Stimulated activated CD8-positive, alpha-beta memory T cell treated with anti-CD3 and anti-CD28 coated beads, Interleukin-12 subunit alpha, Interleukin-12 subunit beta, amount 100 ng/mL, for 24 hours (primary cell): ENCODE measurements at regions not wholly inside any gene's neighbourhood (a gene's known extent, or its start where the extent isn't known, plus 50 kb on each side); places are given as distances from the start of the nearest gene placed in this dataset.
A peak's percentile ranks its signal among the peaks of the same experiment; 100 is the strongest.
"Not testable (repeated sequence)": the region's sequence is repeated elsewhere in the genome, so short reads cannot be mapped to it uniquely, and the experiment has no call there.

Experiments
- DNase-seq: peaks from one replicate; pipeline ENCODE4 v3.0.0-alpha.2; 2020; ENCODE audit errors: extremely low read depth

DNA sequence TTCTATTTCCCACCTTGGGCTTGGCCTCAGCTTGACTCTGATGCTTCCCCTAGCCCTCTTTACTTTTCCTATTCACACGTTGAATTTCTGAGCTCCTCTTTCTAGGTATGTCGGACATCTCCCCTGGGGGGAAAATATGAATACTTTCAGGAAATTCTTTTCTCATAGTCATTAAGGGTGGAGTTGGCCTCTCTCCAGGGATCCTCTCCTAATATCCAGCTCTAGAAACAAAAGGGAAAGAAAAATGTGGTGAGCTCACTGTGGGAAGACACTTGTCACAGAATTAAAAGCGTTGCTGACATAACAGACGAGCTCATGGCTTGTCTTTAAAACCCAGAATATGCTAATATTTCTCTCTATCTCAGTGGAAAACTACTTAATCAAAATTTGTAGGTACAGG, 132.7 kb upstream of the MEX3C start:
- DNase-seq: no peak

DNA sequence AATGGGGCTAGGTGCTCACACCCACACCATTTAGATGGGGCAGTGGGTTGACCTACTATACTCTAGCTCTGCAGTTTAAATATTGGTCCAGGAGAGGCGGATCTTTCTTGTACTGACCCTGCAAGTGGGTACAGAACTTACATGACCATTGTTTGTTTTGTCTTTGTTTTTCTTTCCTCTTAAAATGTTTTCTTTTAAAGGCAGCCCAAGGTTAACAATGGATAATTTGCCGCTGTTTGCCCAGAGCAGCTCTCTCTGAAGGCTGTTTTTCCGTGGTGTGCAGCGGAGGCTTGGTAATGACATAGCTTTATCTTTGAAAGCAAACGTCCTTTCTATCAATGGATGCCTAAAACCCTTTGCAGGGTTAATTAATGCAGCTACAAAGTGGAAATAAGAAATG, 133.3 kb upstream of the MEX3C start:
- no peak for DNase-seq

DNA sequence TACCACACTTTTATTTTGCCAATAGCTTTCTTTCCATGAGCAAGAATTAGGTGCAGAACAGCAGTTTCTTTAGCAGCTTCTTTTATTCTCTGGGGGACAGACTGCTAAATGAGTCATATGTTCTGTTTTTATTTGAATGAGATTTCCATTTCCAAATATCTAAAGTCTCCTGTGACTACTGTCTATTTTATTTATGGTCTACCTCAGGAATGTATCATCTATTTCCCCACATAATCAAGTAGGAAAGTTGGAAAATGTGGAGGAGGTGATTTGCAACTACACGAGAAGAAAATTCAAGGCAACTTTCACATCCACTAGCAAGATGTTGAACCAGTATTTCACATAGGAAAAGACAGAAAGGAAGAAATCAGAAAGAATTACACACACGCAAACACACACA, 139.9 kb upstream of the MEX3C start:
- DNase-seq: no peak

DNA sequence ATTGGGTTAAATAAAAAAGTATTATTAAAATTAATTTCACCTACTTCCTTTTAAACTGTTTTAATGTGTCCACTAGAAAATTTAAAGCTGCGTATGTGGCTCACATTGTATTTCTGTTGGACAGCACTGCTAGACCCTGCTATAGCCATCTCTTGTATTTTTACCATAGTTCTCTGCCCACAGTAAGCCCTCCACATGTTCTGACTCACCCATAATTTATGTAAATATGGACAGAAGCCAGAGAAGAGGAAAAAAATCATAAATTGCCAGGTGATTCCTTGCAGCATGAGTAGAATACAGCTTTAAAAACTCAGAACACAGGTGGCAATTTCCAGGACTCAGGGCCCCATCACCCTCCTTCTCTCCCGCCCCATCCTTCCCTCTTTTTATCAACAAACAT, 142.4 kb upstream of the MEX3C start:
- no peak for DNase-seq

DNA sequence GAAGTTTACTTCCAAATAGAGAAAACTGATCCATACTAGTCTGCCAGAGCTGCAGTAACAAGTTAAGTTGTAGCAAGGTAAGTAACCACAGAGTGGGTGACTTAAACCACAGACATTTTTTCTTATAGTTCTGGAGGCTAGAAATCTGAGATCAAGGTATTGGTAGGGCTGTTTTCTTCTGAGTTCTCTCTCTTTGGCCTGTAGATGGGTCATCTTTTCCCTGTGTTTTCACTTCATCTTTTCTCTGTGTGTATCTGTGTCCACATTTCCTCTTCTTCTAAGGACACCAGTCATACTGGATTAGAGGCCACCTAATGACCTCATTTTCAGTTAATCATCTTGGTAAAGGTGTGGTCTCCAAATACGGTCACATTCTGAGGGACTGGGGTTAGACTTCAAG, 142.9 kb upstream of the MEX3C start:
- DNase-seq: no peak

DNA sequence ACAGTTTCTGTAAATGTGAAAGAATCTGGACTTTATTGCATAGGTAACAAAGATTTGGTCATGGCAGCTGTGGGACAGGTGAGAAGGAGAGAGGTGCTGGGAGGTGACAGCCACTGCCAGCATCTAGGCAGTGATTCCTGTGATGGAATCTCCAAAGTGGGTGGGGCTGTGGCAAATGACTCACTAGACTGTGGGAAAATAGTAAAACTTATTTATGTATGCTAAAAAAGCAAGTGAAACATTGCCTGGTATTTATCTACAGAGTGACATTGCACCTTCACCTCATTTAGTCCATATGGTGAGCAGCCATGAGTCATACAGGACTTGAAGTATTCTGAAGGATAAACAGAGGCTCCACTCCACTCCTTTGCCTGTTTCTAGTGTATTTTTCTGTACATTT, 145.3 kb upstream of the MEX3C start:
- peak; percentile 1 for DNase-seq

DNA sequence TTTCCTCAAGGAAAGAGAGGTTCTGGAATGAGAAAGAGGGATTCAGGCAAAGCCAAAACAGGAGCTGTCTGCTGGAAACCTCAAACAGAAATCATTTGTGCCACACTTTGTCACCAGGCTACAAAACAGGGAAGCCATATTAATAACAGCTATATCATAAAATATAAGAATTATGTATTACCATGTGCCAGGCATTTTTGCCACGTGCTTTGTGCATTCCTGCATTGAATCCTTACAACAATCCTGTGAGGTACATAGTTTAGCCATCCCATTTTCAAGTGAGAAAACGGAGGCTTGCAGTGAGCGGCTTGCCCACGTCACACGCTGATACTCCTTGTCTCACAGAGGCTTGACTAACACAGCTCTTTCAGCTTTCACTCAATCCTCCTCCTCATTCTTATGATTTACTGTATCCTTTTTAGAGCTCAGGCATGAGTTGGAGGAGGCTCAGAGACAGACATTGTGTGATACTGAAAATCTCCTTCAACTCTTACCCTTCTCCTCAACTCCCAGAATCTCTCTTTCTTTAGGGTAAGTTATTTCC, 148.4 kb upstream of the MEX3C start:
- DNase-seq: no peak

DNA sequence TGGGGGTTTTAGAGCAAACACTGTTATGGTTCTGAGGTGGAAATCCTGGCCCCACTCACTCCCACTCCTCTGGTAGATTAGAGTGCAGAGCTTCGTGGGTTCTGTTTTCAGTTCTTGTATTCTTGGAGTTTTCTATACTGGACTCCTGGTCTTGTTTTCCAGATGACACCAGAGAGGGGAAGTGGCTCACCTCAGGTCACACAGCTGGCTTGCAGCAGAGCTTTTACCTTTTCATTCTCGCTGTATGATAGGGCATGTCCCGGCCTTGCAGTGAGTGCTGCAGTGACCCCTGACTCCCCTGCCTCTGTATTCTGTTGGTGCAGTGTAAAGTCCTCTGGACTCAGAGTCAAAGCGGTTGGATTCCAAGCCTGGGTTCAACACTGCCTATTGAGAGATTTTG, 148.9 kb upstream of the MEX3C start:
- no peak for DNase-seq

DNA sequence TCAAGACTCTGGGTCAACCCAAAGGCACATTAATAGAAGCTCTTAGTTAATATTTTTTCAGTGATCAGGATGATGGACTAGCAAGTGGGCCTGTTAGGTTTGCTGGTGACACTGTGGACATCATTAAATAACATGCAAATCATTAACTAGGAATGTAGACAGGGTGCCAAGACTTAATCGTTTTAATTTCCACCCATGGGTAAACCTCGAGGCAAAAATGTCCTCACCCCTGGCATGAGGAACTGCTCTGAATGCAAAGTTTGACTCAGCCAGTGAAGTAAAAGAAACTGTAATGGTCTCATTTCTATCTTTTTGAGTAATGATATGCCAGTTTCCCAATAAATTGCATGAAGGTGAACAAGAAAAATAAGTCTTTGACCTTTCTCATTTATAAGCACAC, 152.6 kb upstream of the MEX3C start:
- no peak for DNase-seq

DNA sequence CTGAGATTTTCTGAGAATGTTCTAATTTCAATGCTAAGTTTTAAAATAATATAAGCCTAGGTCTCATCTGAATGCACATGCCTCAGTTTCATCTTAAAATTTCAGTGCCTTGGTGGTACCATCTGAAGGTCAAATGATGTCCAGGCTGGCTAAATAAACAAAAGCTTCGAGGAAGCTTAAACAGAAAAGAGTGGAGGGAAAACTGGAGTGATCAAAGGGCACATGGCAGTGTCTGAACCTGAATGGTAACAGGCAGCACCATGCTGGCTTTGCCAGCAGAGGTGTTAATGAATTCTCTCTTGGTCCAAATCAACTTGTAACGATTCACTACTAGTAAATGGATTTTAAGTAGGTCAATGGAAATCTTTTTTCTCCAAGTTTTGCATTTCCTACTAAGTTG, 158.4 kb upstream of the MEX3C start:
- DNase-seq: no peak

DNA sequence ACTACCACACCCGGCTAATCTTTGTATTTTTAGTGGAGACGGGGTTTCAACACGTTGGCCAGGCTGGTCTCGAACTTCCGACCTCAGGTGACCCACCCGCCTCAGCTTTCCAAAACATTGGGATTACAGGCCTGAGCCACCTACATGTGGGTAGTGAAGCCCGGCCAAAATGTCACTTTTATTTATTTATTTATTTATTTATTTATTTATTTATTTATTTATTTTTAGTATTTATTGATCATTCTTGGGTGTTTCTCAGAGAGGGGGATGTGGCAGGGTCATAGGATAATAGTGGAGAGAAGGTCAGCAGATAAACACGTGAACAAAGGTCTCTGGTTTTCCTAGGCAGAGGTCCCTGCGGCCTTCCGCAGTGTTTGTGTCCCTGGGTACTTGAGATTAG, 162.8 kb upstream of the MEX3C start:
- not testable (repeated sequence) for DNase-seq

DNA sequence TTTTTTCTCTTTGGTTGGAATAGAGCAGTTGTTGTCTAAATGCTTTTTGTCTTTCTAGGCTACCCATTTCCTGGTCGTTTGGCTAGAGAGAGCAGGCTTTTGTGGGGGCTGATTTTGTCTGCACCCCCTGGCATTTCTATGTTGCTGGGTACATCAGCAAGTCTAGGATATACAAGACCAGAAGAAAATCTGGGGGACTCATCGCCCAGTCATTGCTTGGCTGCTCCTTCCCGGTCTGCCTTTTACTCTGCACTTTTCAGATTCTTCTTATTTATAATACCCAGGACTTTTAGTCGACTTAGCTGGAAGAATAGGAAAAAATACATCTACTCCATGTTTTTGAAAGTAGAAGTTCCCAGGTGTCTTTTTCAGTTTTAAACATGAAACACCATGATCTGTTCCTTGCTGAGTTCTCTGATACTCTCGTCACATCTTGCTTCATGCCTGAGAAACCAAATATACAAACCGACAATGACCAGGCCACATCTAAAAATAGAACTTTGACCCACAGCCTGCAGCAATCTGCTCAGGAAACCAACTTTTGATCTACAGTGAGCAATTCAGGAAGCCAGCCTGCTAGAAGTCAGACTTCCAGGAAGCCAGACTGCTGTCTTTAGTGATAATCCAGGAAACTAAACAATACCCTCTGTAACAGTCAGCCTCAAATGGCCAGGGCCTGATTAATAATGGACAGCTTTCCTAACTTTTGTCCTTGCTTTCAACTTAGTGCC, 163.8 kb upstream of the MEX3C start:
- DNase-seq: no peak

DNA sequence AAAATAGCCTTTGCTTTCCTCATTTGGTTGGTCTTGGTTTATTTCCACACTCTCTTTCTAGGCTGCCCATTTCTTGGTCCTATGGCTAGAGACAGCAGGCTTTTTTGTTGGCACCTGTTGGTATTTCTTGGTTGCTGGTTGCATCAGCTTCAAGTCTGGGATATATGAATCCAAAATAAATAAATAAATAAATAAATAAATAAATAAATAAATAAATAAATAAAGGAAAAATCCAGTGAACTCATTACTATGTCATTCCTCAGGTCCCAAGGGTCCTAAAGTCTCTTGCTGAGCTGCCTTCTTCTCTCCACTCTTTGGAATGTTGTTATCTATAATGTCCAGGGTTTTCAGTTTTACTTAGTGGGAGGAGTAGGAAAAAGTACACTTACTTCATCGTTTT, 165.9 kb upstream of the MEX3C start:
- no peak for DNase-seq

DNA sequence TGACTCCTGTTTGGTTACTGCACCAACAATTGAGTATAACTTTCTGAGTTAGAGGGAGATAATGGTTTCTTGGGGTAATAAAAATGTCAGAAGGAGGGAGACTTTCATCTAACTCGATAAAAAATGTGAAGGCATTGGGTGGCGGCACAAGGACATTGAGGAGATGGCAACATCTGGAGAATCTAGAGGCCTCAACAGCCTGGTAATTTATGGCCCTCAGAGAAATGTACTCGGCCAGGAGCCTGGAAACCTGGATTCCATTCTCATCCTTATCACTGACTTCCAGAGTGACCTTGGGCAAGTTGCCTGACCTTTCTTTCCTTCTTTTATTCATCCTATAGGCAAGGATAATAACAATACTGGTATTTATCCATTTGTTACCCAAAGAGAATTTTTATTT, 173.5 kb upstream of the MEX3C start:
- DNase-seq: no peak

DNA sequence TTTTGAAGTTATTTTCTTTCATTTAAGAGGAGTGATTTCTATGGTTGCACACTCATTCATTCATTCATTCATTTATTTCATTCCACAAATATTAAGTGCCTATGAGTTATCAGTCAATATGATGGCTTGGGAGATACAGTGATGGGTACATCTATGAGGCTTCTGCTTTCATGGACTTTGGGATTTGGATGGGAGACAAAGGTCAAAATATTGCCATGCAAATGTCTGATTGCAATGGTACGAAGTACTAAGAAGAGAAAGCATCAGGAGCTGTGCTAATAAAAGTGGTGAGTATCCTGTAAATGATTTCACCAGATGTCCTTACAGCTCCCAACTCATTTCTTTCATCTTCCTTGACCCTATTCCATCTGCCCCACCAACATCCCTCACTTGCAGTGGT, 174.4 kb upstream of the MEX3C start:
- DNase-seq: no peak

DNA sequence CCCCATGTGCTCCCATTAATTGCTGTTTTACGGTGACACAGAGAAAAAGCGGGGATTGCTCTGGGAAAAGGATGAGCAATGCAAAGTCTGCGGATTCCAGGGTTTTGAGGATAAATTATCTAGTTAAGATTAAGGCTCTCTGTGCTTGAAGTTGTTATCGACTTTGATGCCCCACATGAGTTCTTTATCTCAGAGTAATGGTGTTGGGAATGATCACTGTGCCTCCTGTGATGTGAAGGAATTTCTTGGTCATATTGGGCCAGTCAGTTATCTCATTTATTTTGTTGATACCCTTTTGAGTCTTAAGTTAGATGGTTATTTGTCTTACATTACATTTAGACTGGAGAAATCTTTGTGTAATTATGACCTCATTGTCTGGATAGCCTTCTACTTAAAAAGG, 184.6 kb upstream of the MEX3C start:
- no peak for DNase-seq

DNA sequence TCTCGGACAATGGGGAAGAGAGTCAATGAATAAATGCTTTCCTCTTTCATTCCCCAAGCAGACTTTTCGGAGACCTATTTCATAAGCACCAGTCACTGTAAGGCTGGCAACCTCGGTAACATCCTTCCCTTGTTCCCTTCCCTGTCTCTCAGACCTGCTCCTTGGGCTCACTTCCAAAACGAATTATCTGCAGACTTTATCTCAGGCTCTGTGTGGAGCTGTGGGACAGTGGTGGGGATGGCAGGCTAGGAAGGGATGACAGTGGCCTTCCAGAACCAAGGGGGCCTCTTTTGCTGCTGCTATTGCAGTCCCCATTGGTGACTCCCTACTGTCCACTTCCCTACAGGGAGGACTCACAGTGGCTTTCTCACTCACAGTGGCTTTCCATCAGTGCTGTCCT, 185.6 kb upstream of the MEX3C start:
- no peak for DNase-seq

DNA sequence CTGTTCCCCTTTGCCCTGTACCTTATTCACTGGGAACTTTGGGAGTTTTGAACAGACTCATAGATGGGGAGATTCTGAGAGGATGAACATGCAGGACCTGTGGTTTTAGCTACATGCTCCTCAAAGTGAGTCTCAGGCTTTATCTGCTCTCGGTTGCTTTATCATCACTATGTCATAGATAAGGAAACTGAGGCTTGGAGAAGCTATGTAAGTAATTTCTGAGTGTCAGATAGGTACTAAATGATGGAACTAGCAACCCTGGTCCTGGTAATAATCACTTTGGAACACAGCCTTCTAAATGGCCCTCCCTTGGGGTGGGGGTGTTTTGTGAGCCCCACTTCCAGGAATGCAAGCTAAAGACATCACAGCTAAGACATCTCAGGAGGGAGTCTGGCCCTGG, 186.2 kb upstream of the MEX3C start:
- DNase-seq: no peak

DNA sequence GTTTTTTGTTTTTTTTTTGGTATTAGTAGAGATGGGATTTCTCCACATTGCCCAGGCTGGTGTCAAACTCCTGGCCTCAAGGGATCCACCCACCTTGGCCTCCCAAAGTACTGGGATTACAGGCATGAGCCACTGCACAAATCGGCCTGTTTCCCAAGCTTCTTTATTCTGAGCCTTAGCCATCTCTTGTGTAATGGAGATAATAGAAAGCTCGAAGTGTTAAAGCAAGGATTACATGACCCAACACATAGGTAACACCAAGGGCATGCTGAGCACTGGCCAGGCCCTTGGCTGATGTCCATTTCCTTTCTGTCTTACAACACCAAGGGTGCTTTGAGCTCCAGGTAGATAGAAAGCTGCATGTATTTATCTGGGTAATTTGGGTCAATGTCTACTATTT, 187.8 kb upstream of the MEX3C start:
- no peak for DNase-seq

DNA sequence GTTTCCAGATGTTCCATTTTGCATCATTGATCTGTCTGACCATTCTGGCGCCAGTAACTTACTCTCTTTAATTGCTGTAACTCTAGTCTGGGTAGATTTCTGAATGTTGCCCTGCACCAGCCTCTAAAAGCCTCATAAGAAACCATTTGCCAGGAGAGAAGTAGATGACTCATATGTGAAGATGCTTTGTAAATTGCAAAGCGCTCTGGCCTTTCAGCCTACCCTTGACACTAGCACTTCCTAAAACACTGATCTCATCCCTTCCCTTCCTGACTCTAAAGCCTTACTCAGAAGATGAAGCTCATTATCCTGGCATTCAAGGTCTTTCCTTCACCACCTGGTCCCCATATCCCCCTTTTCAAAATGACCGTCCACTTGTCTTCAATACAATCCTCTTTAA, 193.2 kb upstream of the MEX3C start:
- no peak for DNase-seq

DNA sequence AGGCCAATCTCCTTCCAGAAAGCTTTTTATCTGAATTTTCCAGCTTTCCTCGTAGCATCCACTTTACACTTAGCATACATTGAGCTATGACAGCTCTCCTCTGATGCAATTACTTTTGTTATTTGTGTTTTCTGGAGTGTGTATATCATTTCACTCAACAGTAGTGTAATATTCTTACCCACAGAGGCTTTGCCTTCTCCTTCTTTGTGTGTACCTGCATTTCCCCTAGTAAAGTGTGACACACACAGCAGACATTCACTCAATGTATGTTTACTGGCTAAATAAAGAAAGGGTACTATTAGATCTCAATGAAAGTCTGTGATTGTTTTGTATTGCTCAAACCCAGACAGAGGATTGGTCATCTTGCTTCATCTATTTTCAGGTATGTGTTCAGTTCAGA, 193.7 kb upstream of the MEX3C start:
- DNase-seq: no peak

DNA sequence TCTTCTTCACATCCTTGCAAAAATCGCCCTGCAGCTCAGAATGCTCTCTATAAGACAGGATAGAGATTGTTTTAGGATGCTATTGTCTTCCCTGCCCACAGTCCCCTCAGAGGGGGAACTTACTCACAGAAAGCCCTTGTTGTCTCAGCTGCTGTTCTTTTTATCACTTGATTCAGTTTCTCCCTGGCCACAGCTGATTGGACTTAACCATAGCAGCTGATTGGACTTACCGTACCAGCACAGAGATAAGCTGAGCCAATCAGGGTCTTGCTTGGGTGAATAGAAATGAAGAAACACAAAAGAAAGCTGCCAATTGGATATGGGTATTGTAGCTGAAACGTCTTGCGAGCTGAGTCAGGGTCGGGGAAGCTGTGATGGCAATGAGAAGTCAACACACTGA, 194.2 kb upstream of the MEX3C start:
- no peak for DNase-seq

DNA sequence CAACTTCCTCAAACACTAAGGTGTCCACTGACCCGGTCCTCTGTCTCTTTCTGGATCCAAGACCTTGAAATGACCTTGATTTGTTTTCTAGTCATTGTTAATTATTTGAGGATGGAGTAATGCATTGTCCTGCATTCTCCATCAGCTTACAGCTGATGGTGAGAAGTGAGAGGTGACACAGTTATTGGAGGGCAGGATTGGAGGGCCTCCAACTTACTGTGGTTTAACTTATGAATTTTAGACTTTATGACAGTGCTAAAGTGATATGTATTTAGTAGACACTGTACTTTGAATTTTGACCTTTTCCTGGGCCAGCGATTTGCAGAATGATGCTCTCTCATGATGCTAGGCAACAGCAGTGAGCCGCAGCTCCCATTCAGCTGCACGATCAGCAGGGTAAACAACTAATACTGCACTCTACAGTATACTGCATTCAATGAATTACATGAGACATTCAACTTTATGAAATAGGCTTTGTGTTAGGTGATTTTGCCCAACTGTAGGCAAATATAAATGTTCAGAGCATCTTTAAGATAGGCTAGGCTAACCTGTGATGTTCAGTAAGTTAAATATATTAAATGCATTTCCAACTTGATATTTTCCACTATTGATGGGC, 200.0 kb upstream of the MEX3C start:
- no peak for DNase-seq

DNA sequence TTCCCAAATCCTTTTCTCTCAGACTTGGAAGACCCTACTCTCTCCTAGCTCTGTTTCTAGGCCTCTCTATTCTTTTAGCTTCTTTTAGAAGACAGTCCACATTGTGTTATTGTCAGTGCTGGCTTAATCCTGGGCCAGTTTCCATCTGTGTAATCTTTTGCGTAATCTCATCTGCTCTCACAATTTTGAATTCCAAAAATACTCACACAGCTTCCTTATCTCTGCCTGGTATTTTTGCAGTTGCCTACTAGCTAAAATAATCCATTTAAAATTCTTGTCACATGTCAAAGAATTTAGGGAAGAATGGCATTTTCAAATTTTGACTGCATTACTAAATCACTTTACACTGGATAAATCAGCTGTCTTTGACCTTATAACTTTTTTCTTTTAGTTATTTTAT, 200.6 kb upstream of the MEX3C start:
- no peak for DNase-seq
